ENCODE measurements at regions not wholly inside any gene's neighbourhood (a gene's known extent, or its start where the extent isn't known, plus 50 kb on each side); places are given as distances from the start of the nearest gene placed in this dataset.
"Not testable (repeated sequence)": the region's sequence is repeated elsewhere in the genome, so short reads cannot be mapped to it uniquely, and the experiment has no call there.

GRCh38 chr15:93340406-93340805 is 251.4 kb upstream of the RGMA start:
- H3K27me3 ChIP-seq, result no peaks in the 10 kb centered on the region
- H3K36me3 ChIP-seq (ENCODE audit: low read depth, missing control alignments), result no peaks in the 10 kb centered on the region
- no peak for TF ChIP-seq POLR2A (IDR thresholded peaks at IDR 0.05)
- TF ChIP-seq CTCF (IDR thresholded peaks at IDR 0.05), result no peak
- H3K9me3 ChIP-seq, result no peaks in the 10 kb centered on the region
- no peak overlapping the region for H3K27ac ChIP-seq
- no peaks in the 10 kb centered on the region for H3K4me1 ChIP-seq
- intact Hi-C loops (cut with DNase I; ENCODE audit: low total_unique reads), result no loop called here
- DNase-seq, result no peak
- 48 to 58% methylated on average over 2 of the region's 2 CpGs for WGBS, 2 donors
- no peak overlapping the region for H3K4me3 ChIP-seq

GRCh38 chr15:93333796-93334195 is 244.8 kb upstream of the RGMA start:
- no peak overlapping the region for H3K27ac ChIP-seq
- intact Hi-C loops (cut with DNase I; ENCODE audit: low total_unique reads), result no loop called here
- DNase-seq, result no peak
- no peaks in the 10 kb centered on the region for H3K9me3 ChIP-seq
- 42 to 53% methylated on average over 6 of the region's 6 CpGs for WGBS, 2 donors
- H3K27me3 ChIP-seq, result no peaks in the 10 kb centered on the region
- TF ChIP-seq POLR2A (IDR thresholded peaks at IDR 0.05) (no peak), CTCF (IDR thresholded peaks at IDR 0.05) (no peak)
- peaks cover 5% of the 10 kb centered on the region for H3K4me1 ChIP-seq
- H3K36me3 ChIP-seq (ENCODE audit: low read depth, missing control alignments), result no peaks in the 10 kb centered on the region
- H3K4me3 ChIP-seq, result no peak overlapping the region

GRCh38 chr15:93333126-93333525 is 244.1 kb upstream of the RGMA start:
- intact Hi-C loops (cut with DNase I; ENCODE audit: low total_unique reads); H3K36me3 ChIP-seq (ENCODE audit: low read depth, missing control alignments): not testable (repeated sequence)

GRCh38 chr15:93332168-93332553 is 243.2 kb upstream of the RGMA start:
- H3K36me3 ChIP-seq (ENCODE audit: low read depth, missing control alignments), result no peaks in the 10 kb centered on the region
- WGBS, 2 donors, result 7 to 12% methylated on average over 4 of the region's 4 CpGs
- peaks cover 5% of the 10 kb centered on the region for H3K4me1 ChIP-seq
- DNase-seq, result no peak
- intact Hi-C loops (cut with DNase I; ENCODE audit: low total_unique reads), result no loop called here
- no peaks in the 10 kb centered on the region for H3K9me3 ChIP-seq
- H3K4me3 ChIP-seq, result no peak overlapping the region
- no peak overlapping the region for H3K27ac ChIP-seq
- TF ChIP-seq CTCF (IDR thresholded peaks at IDR 0.05), result no peak
- H3K27me3 ChIP-seq, result no peaks in the 10 kb centered on the region

More at GRCh38 chr15:93333126-93333525, 244.1 kb upstream of the RGMA start:
- H3K27me3 ChIP-seq, H3K4me3 ChIP-seq, H3K4me1 ChIP-seq, H3K9me3 ChIP-seq, DNase-seq, H3K27ac ChIP-seq: not testable (repeated sequence)
- 38 to 41% methylated on average over 8 to 15 of the region's 16 CpGs for WGBS, 2 donors

- Histone ChIP-seq H3K4me3 (no peak overlapping the region), H3K9me3 (no peaks in the 10 kb centered on the region), H3K27ac (no peak overlapping the region), H3K36me3 (ENCODE audit: low read depth, missing control alignments) (no peaks in the 10 kb centered on the region), H3K4me1 (peaks cover 5% of the 10 kb centered on the region), H3K27me3 (no peaks in the 10 kb centered on the region)
- DNase-seq, result no peak
- intact Hi-C loops (cut with DNase I; ENCODE audit: low total_unique reads), result no loop called here
- TF ChIP-seq CTCF (IDR thresholded peaks at IDR 0.05) (no peak), POLR2A (IDR thresholded peaks at IDR 0.05) (no peak)
- WGBS, 2 donors, result 15 to 24% methylated on average over 9 of the region's 9 CpGs
Observed at GRCh38 chr15:93331545-93332167, 242.6 kb upstream of the RGMA start.

Data from testis (tissue), 2 donors.